Muscle of arm (tissue), 1 donor: ENCODE measurements at regions not wholly inside any gene's neighbourhood (a gene's known extent, or its start where the extent isn't known, plus 50 kb on each side); places are given as distances from the start of the nearest gene placed in this dataset.
A peak's percentile ranks its signal among the peaks of the same experiment; 100 is the strongest.

ENCODE experiments used
- DNase-seq: peaks from one replicate; pipeline ENCODE4 v3.0.0-alpha.2; 2013

DNA sequence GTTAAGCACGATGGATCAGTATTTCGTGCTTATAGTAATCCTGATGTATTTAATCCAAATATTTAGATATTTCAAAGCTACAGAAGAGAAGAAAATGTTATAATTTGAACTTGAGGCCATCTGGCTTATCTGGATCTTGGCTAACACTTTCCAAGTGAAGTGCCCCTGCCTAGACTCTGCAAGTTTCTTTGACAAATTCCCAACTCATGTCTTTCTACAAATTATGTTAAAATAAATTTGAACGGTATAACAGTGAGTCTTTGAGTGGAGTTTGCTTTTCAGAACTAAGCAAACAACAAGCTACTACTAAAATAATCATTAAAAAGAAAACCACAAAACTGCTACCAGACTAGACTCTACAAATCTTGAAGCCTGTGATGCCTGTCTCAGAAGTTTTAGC is 374.4 kb upstream of the PRICKLE1 start:
- DNase-seq = no peak

GRCh38 chr12:42962384-42962783 is 372.8 kb upstream of the PRICKLE1 start:
- DNase-seq = no peak

GRCh38 chr12:42961395-42961794 is 371.8 kb upstream of the PRICKLE1 start:
- no peak for DNase-seq

DNA sequence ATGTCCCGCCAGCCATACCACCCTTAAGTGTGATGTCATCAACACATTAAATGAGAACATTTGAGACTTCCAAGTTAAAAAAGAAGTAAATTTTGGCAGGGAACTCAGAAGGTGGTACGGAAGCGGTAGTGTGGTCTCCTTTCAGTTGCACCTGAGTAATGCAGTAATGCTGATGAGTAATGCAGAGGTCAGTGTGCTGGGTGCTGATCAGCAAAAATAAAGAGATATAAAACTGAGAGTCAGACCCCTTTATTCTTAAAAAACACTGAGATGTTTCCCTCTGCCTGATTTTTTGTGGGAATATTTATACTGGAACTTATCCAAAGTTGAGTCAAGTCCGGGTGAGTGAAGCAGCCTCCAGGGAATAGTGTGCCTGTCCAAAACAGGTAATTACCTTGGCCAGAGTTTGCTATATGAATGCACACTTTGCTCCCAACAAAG is 370.6 kb upstream of the PRICKLE1 start:
- no peak for DNase-seq

GRCh38 chr12:42958291-42958674 is 368.7 kb upstream of the PRICKLE1 start:
- no peak for DNase-seq

GRCh38 chr12:42957561-42958290 is 368.2 kb upstream of the PRICKLE1 start:
- no peak for DNase-seq

DNA sequence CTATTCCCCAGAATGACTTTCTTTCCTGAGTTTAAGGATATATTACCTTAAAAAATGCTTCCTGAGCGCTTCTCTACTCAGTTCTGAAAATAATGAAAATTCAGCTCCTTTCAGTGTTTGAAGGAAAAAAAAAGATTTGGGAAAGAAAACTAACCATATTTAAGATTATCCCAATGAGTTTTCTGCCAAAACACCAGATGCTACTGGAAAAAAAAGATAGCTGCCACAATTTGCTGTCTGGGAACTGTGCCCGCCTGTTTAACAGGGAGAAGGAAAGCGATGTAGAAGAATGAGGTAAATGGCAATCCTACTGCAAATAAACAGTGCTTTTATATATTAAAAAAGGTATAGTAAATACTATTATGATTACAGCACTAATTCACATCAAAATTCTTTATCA is 367.6 kb upstream of the PRICKLE1 start:
- peak; percentile 48 for DNase-seq

DNA sequence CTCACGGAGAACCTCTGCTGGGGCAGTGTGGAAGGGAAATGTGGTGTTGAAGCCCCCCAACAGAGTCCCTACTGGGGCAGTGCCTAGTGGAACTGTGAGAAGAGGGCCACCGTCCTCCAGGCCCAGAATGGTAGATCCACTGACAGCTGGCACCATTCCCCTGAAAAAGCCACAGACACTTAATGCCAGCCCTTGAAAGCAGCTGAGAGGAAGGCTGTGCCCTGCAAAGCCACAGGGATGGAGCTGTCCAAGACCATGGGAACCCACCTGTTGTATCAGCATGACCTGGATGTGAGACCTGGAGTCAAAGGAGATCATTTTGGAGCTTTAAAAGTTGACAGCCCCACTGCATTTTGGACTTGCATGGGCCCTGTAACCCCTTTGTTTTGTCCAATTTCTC is 363.5 kb upstream of the PRICKLE1 start:
- no peak for DNase-seq

DNA sequence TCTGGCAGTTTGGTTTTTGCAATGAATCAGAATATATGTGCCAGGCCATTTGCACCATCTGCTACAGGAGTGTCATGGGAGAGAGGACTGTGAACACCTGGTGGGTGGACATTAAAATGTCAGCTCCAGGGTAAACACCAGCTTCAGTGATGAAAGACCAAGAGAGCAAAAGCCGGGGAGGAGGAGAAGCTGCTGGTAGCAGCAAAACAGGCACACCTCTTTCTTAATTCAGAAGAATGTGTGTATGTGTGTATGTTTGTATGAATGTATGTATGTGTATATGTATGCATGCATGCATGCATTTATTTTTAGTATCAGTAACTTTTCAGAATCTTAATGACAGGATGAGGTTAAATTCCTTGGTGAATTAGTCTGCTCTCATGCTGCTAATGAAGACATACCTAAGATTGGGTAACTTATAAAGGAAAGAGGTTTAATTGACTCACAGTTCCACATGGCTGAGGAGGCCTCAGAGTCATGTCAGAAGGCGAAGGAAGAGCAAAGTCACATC is 357.4 kb upstream of the PRICKLE1 start:
- DNase-seq = no peak

GRCh38 chr12:42945927-42946326 is 356.4 kb upstream of the PRICKLE1 start:
- DNase-seq = no peak

- no peak for DNase-seq
Observed at GRCh38 chr12:42944516-42944915, 355.0 kb upstream of the PRICKLE1 start.

GRCh38 chr12:42936991-42937390 is 347.4 kb upstream of the PRICKLE1 start:
- no peak for DNase-seq

GRCh38 chr12:42936260-42936659 is 346.7 kb upstream of the PRICKLE1 start:
- no peak for DNase-seq

DNA sequence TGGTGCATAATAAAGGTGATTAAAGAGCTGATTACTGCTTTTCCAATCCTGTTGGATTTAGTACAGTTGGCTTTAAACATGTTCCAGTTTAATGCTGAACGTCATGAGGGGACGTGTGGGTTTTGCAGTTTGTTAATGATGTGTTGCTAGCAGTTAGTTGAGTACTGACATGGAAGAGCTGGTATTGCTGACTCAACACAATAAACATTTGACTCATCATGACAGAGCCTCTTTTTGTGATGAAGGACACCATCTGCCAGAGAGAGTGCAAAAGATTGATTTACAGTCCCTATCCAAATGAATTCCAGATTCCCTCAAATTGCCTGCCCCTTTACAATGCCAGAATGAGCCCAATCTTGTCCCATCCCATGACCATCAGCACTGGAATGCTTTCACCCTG is 346.2 kb upstream of the PRICKLE1 start:
- DNase-seq = no peak

GRCh38 chr12:42935090-42935489 is 345.5 kb upstream of the PRICKLE1 start:
- DNase-seq = no peak

GRCh38 chr12:42933461-42934081 is 344.0 kb upstream of the PRICKLE1 start:
- DNase-seq = no peak

- no peak for DNase-seq
Observed at GRCh38 chr12:42932936-42933335, 343.4 kb upstream of the PRICKLE1 start.

DNA sequence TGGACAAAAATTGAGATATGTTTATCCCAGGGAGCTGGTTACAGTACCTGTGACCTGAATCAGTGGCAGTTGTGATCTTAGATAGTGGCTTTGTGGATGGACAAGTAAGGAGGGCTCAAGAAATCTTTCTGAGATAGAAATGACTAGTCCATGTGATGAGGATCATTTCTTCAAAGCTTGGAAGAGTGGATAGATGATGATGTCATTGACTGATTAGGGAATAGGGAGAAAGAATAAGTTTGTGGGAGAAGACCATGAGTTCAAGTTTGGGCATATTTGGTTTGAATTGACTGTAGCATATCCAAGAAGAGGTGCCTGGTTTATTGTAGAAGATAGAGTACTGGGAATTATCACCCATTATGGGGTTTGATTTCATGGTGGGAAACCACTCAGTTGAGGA is 336.7 kb upstream of the PRICKLE1 start:
- DNase-seq = no peak

DNA sequence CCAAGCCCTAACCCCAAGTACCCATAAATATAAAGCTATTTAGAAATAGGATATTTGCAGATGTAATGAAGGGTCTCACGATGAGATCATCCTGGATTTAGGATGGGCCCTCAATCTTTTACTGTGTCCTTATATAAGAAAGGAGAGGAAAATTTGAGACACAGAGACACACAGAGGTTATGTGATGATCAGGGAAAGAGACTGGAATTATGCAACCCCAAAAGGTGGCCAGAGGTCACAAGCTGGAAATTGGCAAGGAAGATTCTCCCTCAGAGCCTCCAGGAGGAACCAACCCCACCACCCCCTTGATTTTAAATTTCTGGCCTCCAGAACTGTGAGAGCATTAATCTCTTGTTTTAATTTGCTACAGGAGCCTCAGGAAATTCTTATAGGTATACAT is 334.9 kb upstream of the PRICKLE1 start:
- no peak for DNase-seq

GRCh38 chr12:42923583-42923982 is 334.0 kb upstream of the PRICKLE1 start:
- peak; percentile 40 for DNase-seq

GRCh38 chr12:42923156-42923555 is 333.6 kb upstream of the PRICKLE1 start:
- DNase-seq = no peak

DNA sequence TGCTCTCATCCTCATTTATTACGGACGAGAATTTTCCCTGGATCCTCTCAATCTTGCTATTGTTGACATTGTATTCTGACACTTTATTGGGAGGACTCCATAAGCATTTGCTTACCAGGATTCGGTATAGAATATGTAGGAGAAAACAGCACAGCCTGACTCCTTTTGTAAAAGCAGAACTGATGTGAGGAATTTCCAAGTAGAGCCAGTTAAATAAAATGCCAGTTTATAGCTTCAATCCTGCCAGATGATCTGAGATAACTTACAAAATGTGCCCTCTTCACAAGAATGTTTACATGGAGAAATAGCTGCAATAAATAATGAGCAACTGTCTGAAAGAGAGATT is 332.9 kb upstream of the PRICKLE1 start:
- DNase-seq = no peak

DNA sequence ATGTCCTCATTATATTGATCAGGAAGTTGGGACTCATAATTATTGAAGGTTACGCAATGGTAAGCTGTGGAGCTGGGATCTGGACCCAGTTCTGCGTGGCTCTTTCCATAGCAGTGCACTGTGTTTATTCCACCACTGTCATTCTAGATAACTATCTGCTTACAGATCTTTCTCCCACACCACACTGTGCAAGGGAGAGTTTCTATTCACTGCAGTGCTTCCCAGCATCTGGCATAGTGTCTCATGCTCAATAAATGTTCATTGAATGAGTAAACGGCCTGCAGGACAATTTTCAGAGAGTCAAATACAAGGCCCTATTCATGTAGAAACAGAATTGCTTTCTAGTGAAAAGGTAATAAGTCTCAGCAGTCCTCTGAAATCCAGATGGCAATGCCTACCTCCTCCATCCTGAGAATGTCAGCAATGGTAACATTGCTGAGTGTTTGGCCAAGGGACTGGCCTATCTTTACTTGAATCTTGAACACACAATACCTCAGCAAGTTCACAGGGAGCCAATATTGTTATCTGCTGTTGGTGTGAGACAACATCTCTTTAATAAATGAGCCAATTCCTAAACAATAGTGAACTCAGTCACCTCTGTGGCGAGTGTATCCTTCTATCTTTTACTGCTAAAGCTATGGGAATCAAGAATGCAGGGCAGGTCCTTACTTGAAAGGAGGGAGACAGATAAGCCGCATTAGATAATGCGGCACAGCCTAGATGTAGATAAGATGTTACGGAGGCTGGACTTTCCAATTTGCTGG is 332.4 kb upstream of the PRICKLE1 start:
- no peak for DNase-seq
